Central memory CD8-positive, alpha-beta T cell (primary cell): ENCODE measurements at regions not wholly inside any gene's neighbourhood (a gene's known extent, or its start where the extent isn't known, plus 50 kb on each side); places are given as distances from the start of the nearest gene placed in this dataset.

Source experiments
- ATAC-seq: fragments of 150-1000 bp; cut with Tn5 transposase; replicated peaks from 2 replicates; pipeline ENCODE4 v1.10.0; 2022; ENCODE audit warnings: mild to moderate bottlenecking, moderate FRiP score, moderate number of reproducible peaks; ENCODE audit not compliant: poor library complexity, severe bottlenecking; ENCODE audit errors: extremely low read depth
- DNase-seq, 2 donors: peaks; one replicate each; pipeline ENCODE4 v3.0.0; 2021; ENCODE audit warnings: low spot score in 2 of 2
- H3K27ac Mint-ChIP-seq: one replicate; pipeline ENCODE4 v1.8.0; 2022; ENCODE audit warnings: low read depth, mild to moderate bottlenecking, moderate library complexity, mixed read lengths
- H3K27me3 Mint-ChIP-seq: one replicate; pipeline ENCODE4 v1.8.0; 2022; ENCODE audit warnings: mixed read lengths
- H3K36me3 Mint-ChIP-seq: one replicate; pipeline ENCODE4 v1.8.0; 2022; ENCODE audit warnings: mild to moderate bottlenecking, moderate library complexity, mixed read lengths; ENCODE audit not compliant: insufficient read depth
- H3K4me1 Mint-ChIP-seq: one replicate; pipeline ENCODE4 v1.8.0; 2022; ENCODE audit warnings: mixed read lengths
- H3K4me3 Mint-ChIP-seq: one replicate; pipeline ENCODE4 v1.8.0; 2022; ENCODE audit warnings: mild to moderate bottlenecking, moderate library complexity, mixed read lengths
- H3K9me3 Mint-ChIP-seq: one replicate; pipeline ENCODE4 v1.8.0; 2022; ENCODE audit warnings: mixed read lengths

DNA sequence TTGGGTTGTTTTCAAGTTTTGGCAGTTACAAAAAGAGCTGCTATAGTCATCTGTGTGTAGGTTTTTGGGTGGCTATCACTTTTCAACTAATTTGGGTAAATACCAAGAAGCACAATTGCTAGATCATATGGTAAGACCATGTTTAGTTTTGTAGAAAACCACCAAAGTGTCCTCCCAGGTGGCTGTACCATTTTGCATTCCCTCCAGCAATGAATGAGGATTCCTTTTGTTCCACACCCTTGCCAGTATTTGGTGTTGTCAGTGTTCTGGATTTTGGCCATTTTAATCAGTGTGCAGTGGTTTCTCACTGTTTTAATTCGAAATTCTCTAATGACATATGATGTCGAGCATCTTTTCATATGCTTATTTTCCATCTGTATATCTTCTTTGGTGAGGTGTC, 457.5 kb upstream of the ARID1B start:
- no peak overlapping the region for H3K4me3 Mint-ChIP-seq

GRCh38 chr6:156316583-156317125, 460.5 kb upstream of the ARID1B start:
- Mint-ChIP-seq H3K27me3 (no peaks in the 10 kb centered on the region), H3K36me3 (no peaks in the 10 kb centered on the region), H3K4me3 (no peak overlapping the region), H3K27ac (no peak overlapping the region), H3K9me3 (no peaks in the 10 kb centered on the region), H3K4me1 (no peaks in the 10 kb centered on the region)
- no peak for ATAC-seq
- DNase-seq, result no peak

More for the DNA sequence above, 457.5 kb upstream of the ARID1B start:
- ATAC-seq (no peak), DNase-seq (no peak)
- H3K27me3 Mint-ChIP-seq, result no peaks in the 10 kb centered on the region
- no peaks in the 10 kb centered on the region for H3K4me1 Mint-ChIP-seq
- H3K27ac Mint-ChIP-seq, result no peak overlapping the region
- no peaks in the 10 kb centered on the region for H3K36me3 Mint-ChIP-seq
- peaks cover 6% of the 10 kb centered on the region for H3K9me3 Mint-ChIP-seq

- H3K9me3 Mint-ChIP-seq, result no peaks in the 10 kb centered on the region
- ATAC-seq, result no peak
- no peaks in the 10 kb centered on the region for H3K4me1 Mint-ChIP-seq
- DNase-seq, result no peak
- no peak overlapping the region for H3K4me3 Mint-ChIP-seq
- no peak overlapping the region for H3K27ac Mint-ChIP-seq
- peaks cover under 1% of the 10 kb centered on the region for H3K27me3 Mint-ChIP-seq
- H3K36me3 Mint-ChIP-seq, result peaks cover 2% of the 10 kb centered on the region
These were observed 462.0 kb upstream of the ARID1B start for GRCh38 chr6:156315146-156315545.

GRCh38 chr6:156313037-156313436, 464.1 kb upstream of the ARID1B start:
- DNase-seq (no peak), ATAC-seq (no peak)
- no peak overlapping the region for H3K4me3 Mint-ChIP-seq
- peaks cover 2% of the 10 kb centered on the region for H3K36me3 Mint-ChIP-seq
- H3K4me1 Mint-ChIP-seq, result no peaks in the 10 kb centered on the region
- H3K27me3 Mint-ChIP-seq, result peaks cover 10% of the 10 kb centered on the region
- H3K27ac Mint-ChIP-seq, result no peak overlapping the region
- no peaks in the 10 kb centered on the region for H3K9me3 Mint-ChIP-seq

DNA sequence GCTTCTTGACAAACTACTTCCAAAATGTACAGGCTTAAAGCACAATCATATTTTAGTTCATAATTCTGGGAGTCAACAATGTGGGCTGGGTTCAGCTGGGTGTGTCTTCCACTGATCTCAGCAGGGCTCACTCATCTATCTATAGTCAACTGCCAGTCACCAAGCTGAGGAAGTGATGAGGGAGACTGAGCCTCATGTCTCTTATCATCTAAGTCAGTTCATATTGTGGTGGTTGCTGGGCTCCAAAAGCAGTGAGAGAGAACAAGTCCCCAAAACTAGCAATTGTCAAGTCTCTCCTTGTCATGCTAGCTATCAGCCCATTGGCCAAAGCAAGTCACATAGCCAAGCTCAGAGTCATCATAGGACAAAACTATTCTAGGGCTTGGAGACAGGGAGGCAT, 465.9 kb upstream of the ARID1B start:
- DNase-seq (no peak), ATAC-seq (no peak)
- H3K36me3 Mint-ChIP-seq, result peaks cover 2% of the 10 kb centered on the region
- H3K27ac Mint-ChIP-seq, result no peak overlapping the region
- H3K27me3 Mint-ChIP-seq, result peaks cover 10% of the 10 kb centered on the region
- no peaks in the 10 kb centered on the region for H3K9me3 Mint-ChIP-seq
- H3K4me3 Mint-ChIP-seq, result no peak overlapping the region
- H3K4me1 Mint-ChIP-seq, result no peaks in the 10 kb centered on the region

DNA sequence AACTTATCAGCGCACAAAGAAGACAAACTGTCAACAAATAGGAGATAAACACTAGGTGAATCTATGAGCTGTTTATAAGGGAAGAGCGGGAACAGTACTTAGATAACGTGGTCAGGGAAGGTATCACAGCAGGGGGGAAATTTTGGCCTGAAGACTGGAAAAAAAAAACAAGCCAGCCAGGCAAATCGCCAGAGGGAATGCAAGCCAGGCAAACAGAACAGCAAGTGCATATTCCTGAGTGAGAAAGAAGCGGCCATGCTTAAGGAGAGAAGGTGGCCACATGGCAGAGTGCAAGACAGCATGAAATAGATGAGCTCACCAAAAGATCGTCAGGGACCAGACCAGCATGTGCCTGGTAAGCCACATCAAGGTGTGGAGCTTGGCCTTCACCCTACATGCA, 466.5 kb upstream of the ARID1B start:
- ATAC-seq, result no peak
- Mint-ChIP-seq H3K9me3 (no peaks in the 10 kb centered on the region), H3K4me1 (no peaks in the 10 kb centered on the region), H3K27me3 (peaks cover 10% of the 10 kb centered on the region), H3K4me3 (no peak overlapping the region), H3K36me3 (peaks cover 2% of the 10 kb centered on the region), H3K27ac (no peak overlapping the region)
- DNase-seq, result no peak

DNA sequence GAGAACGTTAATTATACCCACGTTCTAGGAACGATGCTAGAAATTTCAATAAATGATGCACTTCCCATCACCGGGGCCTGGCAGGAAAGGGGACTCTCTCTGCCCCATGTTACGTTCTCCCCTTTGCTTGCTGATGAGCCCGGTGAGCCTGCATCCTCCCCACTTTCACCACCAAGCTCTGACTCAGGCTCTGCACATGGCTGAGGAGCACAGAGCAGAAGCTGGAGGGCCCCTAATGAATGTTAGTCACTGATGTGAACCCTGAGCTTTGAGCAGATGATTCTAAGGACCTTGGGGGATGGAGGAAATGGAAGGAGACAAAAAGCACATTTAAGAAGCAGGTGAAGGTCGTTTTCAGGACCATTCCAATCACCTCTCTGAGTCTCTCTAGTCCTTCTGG, 468.2 kb upstream of the ARID1B start:
- H3K9me3 Mint-ChIP-seq, result no peaks in the 10 kb centered on the region
- DNase-seq (no peak), ATAC-seq (no peak)
- peaks cover 2% of the 10 kb centered on the region for H3K36me3 Mint-ChIP-seq
- no peak overlapping the region for H3K4me3 Mint-ChIP-seq
- no peaks in the 10 kb centered on the region for H3K4me1 Mint-ChIP-seq
- peaks cover 10% of the 10 kb centered on the region for H3K27me3 Mint-ChIP-seq
- no peak overlapping the region for H3K27ac Mint-ChIP-seq

GRCh38 chr6:156308604-156309003, 468.6 kb upstream of the ARID1B start:
- no peak for DNase-seq
- H3K36me3 Mint-ChIP-seq, result peaks cover 2% of the 10 kb centered on the region
- H3K9me3 Mint-ChIP-seq, result no peaks in the 10 kb centered on the region
- H3K4me3 Mint-ChIP-seq, result no peak overlapping the region
- peaks cover 10% of the 10 kb centered on the region for H3K27me3 Mint-ChIP-seq
- no peak overlapping the region for H3K27ac Mint-ChIP-seq
- ATAC-seq, result no peak
- H3K4me1 Mint-ChIP-seq, result no peaks in the 10 kb centered on the region

GRCh38 chr6:156306531-156306930, 470.6 kb upstream of the ARID1B start:
- H3K4me3 Mint-ChIP-seq, result no peak overlapping the region

DNA sequence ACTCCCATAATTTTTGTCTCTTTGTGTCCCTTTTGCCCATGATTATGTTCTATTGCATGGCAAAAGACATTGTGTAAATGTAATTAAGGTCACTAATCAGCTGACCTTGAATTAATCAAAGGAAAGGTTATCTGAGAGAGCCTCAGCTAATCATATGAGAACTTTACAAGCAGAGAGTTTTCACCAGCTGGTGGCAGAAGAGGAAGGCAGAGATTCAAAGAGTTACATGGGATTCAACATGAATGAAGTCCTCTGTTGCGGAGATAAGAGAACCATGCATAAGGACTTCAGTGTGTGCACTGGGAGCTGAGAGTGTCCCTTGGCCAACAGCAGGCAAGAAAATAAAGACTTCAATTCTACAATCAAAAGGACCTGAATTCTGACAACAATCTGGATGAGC, 494.1 kb upstream of the ARID1B start:
- peaks cover 2% of the 10 kb centered on the region for H3K36me3 Mint-ChIP-seq
- DNase-seq, result no peak
- H3K27me3 Mint-ChIP-seq, result peaks cover 6% of the 10 kb centered on the region
- no peaks in the 10 kb centered on the region for H3K4me1 Mint-ChIP-seq
- no peak overlapping the region for H3K4me3 Mint-ChIP-seq
- no peak overlapping the region for H3K27ac Mint-ChIP-seq
- ATAC-seq, result no peak
- H3K9me3 Mint-ChIP-seq, result peaks cover 1% of the 10 kb centered on the region

More at GRCh38 chr6:156306531-156306930, 470.6 kb upstream of the ARID1B start:
- Mint-ChIP-seq H3K27ac (no peak overlapping the region), H3K4me1 (no peaks in the 10 kb centered on the region), H3K9me3 (no peaks in the 10 kb centered on the region), H3K36me3 (peaks cover 2% of the 10 kb centered on the region), H3K27me3 (peaks cover 10% of the 10 kb centered on the region)
- ATAC-seq (no peak), DNase-seq (no peak)

DNA sequence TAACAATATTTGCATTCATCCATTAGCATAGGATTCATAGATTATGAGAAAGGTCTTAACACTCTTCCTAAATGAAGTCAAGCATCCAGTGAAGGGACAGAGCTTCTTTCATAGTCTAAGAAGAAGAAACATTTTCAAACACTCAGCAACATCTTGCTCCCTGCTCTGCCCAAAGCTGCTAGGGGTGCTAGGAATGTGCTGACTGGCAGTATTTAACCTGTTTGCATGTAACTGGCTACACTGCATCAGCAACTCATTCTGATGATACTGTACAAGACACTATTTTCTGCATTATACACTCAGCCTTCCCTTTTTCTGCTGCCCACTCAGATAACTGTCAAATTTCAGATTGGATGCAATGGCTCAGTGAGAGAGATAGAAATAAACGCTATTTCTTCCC, 495.1 kb upstream of the ARID1B start:
- peaks cover 5% of the 10 kb centered on the region for H3K9me3 Mint-ChIP-seq
- ATAC-seq, result no peak
- peaks cover 13% of the 10 kb centered on the region for H3K27me3 Mint-ChIP-seq
- H3K36me3 Mint-ChIP-seq, result peaks cover 2% of the 10 kb centered on the region
- H3K4me3 Mint-ChIP-seq, result no peak overlapping the region
- no peaks in the 10 kb centered on the region for H3K4me1 Mint-ChIP-seq
- DNase-seq, result no peak
- no peak overlapping the region for H3K27ac Mint-ChIP-seq

- DNase-seq, result no peak
- Mint-ChIP-seq H3K27ac (no peak overlapping the region), H3K4me1 (no peaks in the 10 kb centered on the region), H3K27me3 (peaks cover 13% of the 10 kb centered on the region), H3K36me3 (peaks cover 2% of the 10 kb centered on the region), H3K9me3 (peaks cover 5% of the 10 kb centered on the region), H3K4me3 (no peak overlapping the region)
- ATAC-seq, result no peak
These were observed 495.9 kb upstream of the ARID1B start for GRCh38 chr6:156281266-156281665.

GRCh38 chr6:156280065-156280464, 497.1 kb upstream of the ARID1B start:
- no peak for ATAC-seq

More at GRCh38 chr6:156280065-156280464, 497.1 kb upstream of the ARID1B start:
- no peak for DNase-seq
- peaks cover 2% of the 10 kb centered on the region for H3K36me3 Mint-ChIP-seq
- no peaks in the 10 kb centered on the region for H3K4me1 Mint-ChIP-seq
- H3K27me3 Mint-ChIP-seq, result peaks cover 13% of the 10 kb centered on the region
- no peak overlapping the region for H3K27ac Mint-ChIP-seq
- no peak overlapping the region for H3K4me3 Mint-ChIP-seq
- H3K9me3 Mint-ChIP-seq, result peaks cover 5% of the 10 kb centered on the region
